Testis (tissue), 2 donors: ENCODE measurements at regions not wholly inside any gene's neighbourhood (a gene's known extent, or its start where the extent isn't known, plus 50 kb on each side); places are given as distances from the start of the nearest gene placed in this dataset.

Experiments
- POLR2A ChIP-seq: fragments of 450-650 bp; IDR thresholded peaks from one replicate; pipeline ENCODE4 v1.6.1; 2017; ENCODE audit warnings: antibody characterized with exemption, mild to moderate bottlenecking, moderate library complexity
- TF ChIP-seq, protein P1 (sequence below), 3 experiments: fragments of 450-650 bp in 2 of 3; fragments of 200-600 bp in 1 of 3; sonication (generic) in 1 of 3; IDR thresholded peaks; one replicate each; pipeline ENCODE4 v1.5.1; 2016 to 2019; ENCODE audit warnings: antibody characterized with exemption in 3 of 3, mild to moderate bottlenecking in 2 of 3, moderate library complexity in 1 of 3

DNA sequence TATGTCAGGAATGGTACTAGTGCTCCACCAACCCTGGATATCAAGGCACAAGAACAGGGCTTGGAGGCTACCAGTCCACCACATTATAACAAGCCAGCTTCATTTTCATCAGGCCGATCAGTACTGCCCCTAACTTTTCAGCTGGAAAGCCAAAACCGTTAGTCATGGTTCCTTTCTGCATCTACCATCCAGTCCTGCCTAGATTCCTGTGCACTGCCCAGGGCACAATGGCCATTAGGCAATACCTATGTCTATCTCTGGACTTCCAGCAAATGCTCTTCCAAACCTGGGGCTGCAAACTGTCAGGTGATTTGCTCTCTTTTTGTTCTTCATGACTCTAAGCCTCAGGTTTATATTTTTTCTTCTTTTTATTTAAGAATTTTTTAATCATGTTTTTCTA, 937.7 kb downstream of the SORCS1 start:
- no peak for TF ChIP-seq POLR2A
- TF ChIP-seq, protein P1, sequence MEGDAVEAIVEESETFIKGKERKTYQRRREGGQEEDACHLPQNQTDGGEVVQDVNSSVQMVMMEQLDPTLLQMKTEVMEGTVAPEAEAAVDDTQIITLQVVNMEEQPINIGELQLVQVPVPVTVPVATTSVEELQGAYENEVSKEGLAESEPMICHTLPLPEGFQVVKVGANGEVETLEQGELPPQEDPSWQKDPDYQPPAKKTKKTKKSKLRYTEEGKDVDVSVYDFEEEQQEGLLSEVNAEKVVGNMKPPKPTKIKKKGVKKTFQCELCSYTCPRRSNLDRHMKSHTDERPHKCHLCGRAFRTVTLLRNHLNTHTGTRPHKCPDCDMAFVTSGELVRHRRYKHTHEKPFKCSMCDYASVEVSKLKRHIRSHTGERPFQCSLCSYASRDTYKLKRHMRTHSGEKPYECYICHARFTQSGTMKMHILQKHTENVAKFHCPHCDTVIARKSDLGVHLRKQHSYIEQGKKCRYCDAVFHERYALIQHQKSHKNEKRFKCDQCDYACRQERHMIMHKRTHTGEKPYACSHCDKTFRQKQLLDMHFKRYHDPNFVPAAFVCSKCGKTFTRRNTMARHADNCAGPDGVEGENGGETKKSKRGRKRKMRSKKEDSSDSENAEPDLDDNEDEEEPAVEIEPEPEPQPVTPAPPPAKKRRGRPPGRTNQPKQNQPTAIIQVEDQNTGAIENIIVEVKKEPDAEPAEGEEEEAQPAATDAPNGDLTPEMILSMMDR (IDR thresholded peaks at IDR 0.05): no peak
